ENCODE measurements at regions not wholly inside any gene's neighbourhood (a gene's known extent, or its start where the extent isn't known, plus 50 kb on each side); places are given as distances from the start of the nearest gene placed in this dataset.
A peak's percentile ranks its signal among the peaks of the same experiment; 100 is the strongest.

GRCh38 chr9:129339539-129340157 is 161.6 kb upstream of the IER5L start:
- no peaks in the 10 kb centered on the region for H3K36me3 ChIP-seq (ENCODE audit: insufficient read depth)
- no peak for DNase-seq (ENCODE audit: extremely low spot score)
- H3K27ac ChIP-seq (ENCODE audit: low read depth) = no peak overlapping the region
- WGBS = 96% methylated on average over 3 of the region's 3 CpGs
- no peak overlapping the region for H3K4me3 ChIP-seq (ENCODE audit: low read depth, low read length)
- H3K4me1 ChIP-seq (ENCODE audit: insufficient read depth) = no peaks in the 10 kb centered on the region

GRCh38 chr9:129338724-129339430 is 160.8 kb upstream of the IER5L start:
- WGBS = 72% methylated on average over 19 of the region's 19 CpGs
- no peak overlapping the region for H3K4me3 ChIP-seq (ENCODE audit: low read depth, low read length)
- H3K36me3 ChIP-seq (ENCODE audit: insufficient read depth) = no peaks in the 10 kb centered on the region
- no peaks in the 10 kb centered on the region for H3K4me1 ChIP-seq (ENCODE audit: insufficient read depth)
- H3K27ac ChIP-seq (ENCODE audit: low read depth) = no peak overlapping the region
- no peak for DNase-seq (ENCODE audit: extremely low spot score)

DNA sequence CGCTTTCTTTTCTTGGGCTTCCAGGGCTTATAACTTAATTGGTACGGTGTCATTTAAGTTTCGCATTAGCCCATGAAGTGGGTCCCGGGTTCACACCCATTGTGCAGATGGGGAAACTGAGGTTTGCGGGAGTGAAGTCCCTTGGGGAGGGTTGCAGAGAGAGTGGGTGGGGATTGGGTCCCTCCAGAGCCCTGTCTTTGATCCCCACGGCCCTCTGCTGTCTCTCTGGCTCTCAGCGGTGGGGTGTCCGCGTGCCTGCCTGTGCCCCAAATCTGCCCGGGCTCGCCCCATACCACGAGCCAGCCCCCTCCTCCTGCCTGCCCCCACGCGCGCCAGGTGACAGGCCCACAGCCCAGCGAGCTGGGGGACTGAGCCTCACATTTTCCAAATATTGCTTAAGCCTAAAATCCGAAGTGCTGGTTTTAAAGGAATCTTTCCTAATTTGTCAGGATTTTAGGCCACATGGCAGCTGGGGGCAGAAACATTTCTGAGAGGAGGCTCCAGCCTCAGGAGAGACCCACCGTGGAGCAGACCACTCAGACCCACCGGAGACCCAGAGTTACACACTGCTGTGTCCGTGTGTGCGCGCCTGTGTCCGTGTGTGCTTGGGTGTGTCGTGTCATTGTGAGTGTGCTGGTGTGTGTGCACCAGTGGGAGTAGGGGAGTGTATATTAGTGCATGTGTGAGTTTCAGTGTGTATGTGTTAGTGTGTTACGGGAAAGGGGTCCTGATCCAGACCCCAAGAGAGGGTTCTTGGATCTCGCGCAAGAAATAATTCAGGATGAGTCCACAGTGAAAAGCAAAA is 159.5 kb upstream of the IER5L start:
- no peaks in the 10 kb centered on the region for H3K4me1 ChIP-seq (ENCODE audit: insufficient read depth)
- 64% methylated on average over 27 of the region's 27 CpGs for WGBS
- peak overlapping the region; percentile 65 for H3K27ac ChIP-seq (ENCODE audit: low read depth)
- peak overlapping the region; percentile 27 for H3K4me3 ChIP-seq (ENCODE audit: low read depth, low read length)
- DNase-seq (ENCODE audit: extremely low spot score) = no peak
- H3K36me3 ChIP-seq (ENCODE audit: insufficient read depth) = no peaks in the 10 kb centered on the region

GRCh38 chr9:129336601-129337331 is 158.7 kb upstream of the IER5L start:
- Histone ChIP-seq H3K27ac (ENCODE audit: low read depth) (no peak overlapping the region), H3K4me1 (ENCODE audit: insufficient read depth) (no peaks in the 10 kb centered on the region), H3K4me3 (ENCODE audit: low read depth, low read length) (peak overlapping the region; percentile 27), H3K36me3 (ENCODE audit: insufficient read depth) (no peaks in the 10 kb centered on the region)
- DNase-seq (ENCODE audit: extremely low spot score) = no peak
- 3% methylated on average over 56 of the region's 56 CpGs for WGBS

GRCh38 chr9:129336130-129336528 is 158.1 kb upstream of the IER5L start:
- no peak for DNase-seq (ENCODE audit: extremely low spot score)
- Histone ChIP-seq H3K27ac (ENCODE audit: low read depth) (no peak overlapping the region), H3K36me3 (ENCODE audit: insufficient read depth) (no peaks in the 10 kb centered on the region), H3K4me3 (ENCODE audit: low read depth, low read length) (peak overlapping the region; percentile 27), H3K4me1 (ENCODE audit: insufficient read depth) (no peaks in the 10 kb centered on the region)
- 70% methylated on average over 5 of the region's 5 CpGs for WGBS

DNA sequence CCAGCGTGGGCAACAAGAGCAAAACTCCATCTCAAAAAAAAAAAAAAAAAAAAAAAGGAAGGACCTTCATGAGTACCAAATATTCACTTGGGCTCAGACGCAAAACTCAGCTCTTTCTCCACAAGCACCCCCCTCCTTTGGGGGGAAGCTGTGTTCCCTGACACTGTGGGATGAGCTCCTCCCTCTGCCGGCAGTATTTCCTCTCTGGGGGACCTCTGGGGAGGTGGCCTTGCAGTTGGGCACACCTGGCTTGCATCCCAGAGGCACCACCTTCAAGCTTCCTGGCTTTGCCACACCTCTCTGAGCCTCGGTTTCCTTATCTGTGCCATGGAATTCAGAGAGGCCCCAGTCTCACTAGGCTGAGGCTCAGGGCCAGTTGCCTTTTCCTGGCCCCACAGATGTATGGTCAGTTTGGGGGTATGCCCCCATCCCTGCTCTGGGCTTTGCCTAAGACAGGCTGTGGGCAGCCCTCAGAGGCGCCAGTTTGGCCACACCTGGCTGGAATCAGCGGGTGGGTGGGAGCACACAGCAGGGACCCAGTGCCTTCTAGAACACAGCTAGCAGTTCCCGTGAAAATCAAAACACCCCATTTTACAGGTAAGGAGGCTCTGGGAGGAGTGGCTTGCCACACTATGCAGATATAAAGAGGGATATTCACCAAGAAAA is 157.5 kb upstream of the IER5L start:
- 62% methylated on average over 7 of the region's 7 CpGs for WGBS
- Histone ChIP-seq H3K4me1 (ENCODE audit: insufficient read depth) (no peaks in the 10 kb centered on the region), H3K4me3 (ENCODE audit: low read depth, low read length) (no peak overlapping the region), H3K27ac (ENCODE audit: low read depth) (peak overlapping the region; percentile 11), H3K36me3 (ENCODE audit: insufficient read depth) (no peaks in the 10 kb centered on the region)
- DNase-seq (ENCODE audit: extremely low spot score) = no peak

DNA sequence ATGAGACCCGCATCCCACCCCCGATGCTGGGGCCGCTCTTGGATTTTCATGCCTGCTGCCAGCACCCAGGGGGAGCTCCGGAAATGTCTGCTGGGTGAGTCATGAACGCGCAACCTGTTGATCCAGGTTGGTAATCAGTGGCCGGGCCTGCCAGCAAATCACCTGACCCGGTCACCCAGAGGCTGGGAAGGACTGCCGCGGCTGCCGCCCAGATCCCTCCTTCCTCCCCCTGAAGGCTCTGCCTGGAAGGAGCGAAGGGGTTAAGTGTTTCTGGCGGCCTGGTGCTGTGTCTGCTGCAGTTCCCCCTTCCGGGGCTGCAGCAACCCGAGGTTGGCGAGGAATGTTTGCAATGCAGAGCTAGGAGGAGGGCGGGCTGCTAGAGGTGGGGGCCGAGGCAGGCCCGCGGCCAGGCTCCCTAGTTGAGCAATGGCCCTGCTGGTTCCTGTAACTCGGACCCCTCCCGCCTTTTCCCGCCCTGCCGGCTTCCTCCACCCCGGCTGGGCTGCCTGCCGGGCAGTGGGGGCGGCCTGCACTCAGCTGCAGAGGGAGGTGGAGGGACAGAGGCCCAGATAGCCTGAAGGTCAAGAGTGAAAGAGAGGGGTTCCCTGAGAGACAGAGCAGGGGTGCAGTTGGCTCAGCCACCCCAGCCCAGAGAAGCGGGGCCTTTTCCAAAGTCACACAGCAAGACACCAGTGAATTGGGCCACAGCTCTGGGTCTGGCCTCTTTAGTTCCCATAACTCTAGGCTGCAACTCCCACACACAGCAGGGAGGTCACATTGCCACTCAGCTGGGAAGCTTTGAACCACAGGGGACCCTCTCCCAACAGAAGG is 156.3 kb upstream of the IER5L start:
- no peaks in the 10 kb centered on the region for H3K4me1 ChIP-seq (ENCODE audit: insufficient read depth)
- no peak overlapping the region for H3K4me3 ChIP-seq (ENCODE audit: low read depth, low read length)
- DNase-seq (ENCODE audit: extremely low spot score) = peak; percentile 89
- no peaks in the 10 kb centered on the region for H3K36me3 ChIP-seq (ENCODE audit: insufficient read depth)
- WGBS = 4% methylated on average over 28 of the region's 28 CpGs
- H3K27ac ChIP-seq (ENCODE audit: low read depth) = peak overlapping the region; percentile 84

DNA sequence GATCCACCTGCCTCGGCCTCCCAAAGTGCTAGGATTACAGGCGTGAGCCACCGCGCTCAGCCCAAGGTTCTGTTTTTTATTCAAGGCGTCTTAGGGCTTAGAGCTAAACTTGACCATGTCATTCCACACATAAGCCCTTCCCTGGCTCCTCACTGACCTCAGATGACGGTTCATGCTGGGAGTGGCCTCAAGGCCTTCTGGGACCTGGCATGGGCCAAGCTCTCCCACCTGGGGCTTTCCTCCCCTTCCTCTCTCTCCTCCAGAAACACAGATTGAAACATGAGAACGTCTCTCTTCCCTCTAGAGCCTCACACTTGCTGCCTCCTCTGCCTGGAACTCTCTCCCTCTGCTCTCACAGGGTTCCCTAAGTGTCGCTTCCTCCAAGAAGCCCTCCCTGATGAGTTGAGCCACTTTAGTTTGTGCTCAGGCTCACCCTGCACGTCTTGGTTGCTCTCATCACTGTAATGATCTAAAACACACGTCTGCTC is 155.6 kb upstream of the IER5L start:
- no peaks in the 10 kb centered on the region for H3K36me3 ChIP-seq (ENCODE audit: insufficient read depth)
- 48% methylated on average over 10 of the region's 10 CpGs for WGBS
- no peak for DNase-seq (ENCODE audit: extremely low spot score)
- H3K4me3 ChIP-seq (ENCODE audit: low read depth, low read length) = no peak overlapping the region
- no peaks in the 10 kb centered on the region for H3K4me1 ChIP-seq (ENCODE audit: insufficient read depth)
- H3K27ac ChIP-seq (ENCODE audit: low read depth) = peak overlapping the region; percentile 84

GRCh38 chr9:129332581-129332980 is 154.5 kb upstream of the IER5L start:
- 56% methylated on average over 4 of the region's 4 CpGs for WGBS
- no peak for DNase-seq (ENCODE audit: extremely low spot score)
- Histone ChIP-seq H3K36me3 (ENCODE audit: insufficient read depth) (no peaks in the 10 kb centered on the region), H3K27ac (ENCODE audit: low read depth) (peak overlapping the region; percentile 74), H3K4me3 (ENCODE audit: low read depth, low read length) (no peak overlapping the region), H3K4me1 (ENCODE audit: insufficient read depth) (no peaks in the 10 kb centered on the region)

- DNase-seq (ENCODE audit: extremely low spot score) = no peak
- peak overlapping the region; percentile 74 for H3K27ac ChIP-seq (ENCODE audit: low read depth)
Measured at GRCh38 chr9:129331772-129332500, 153.9 kb upstream of the IER5L start.

GRCh38 chr9:129331493-129331765 is 153.4 kb upstream of the IER5L start:
- no peak for DNase-seq (ENCODE audit: extremely low spot score)
- Histone ChIP-seq H3K36me3 (ENCODE audit: insufficient read depth) (no peaks in the 10 kb centered on the region), H3K4me1 (ENCODE audit: insufficient read depth) (no peaks in the 10 kb centered on the region), H3K27ac (ENCODE audit: low read depth) (no peak overlapping the region), H3K4me3 (ENCODE audit: low read depth, low read length) (no peak overlapping the region)
- WGBS = 40% methylated on average over 4 of the region's 4 CpGs

More at GRCh38 chr9:129331772-129332500, 153.9 kb upstream of the IER5L start:
- no peaks in the 10 kb centered on the region for H3K36me3 ChIP-seq (ENCODE audit: insufficient read depth)
- H3K4me1 ChIP-seq (ENCODE audit: insufficient read depth) = no peaks in the 10 kb centered on the region
- H3K4me3 ChIP-seq (ENCODE audit: low read depth, low read length) = no peak overlapping the region
- 58% methylated on average over 13 of the region's 13 CpGs for WGBS

Measured in urinary bladder (tissue), 3 donors.